Kidney (tissue), 13 donors: ENCODE measurements at regions not wholly inside any gene's neighbourhood (a gene's known extent, or its start where the extent isn't known, plus 50 kb on each side); places are given as distances from the start of the nearest gene placed in this dataset.
"Not testable (repeated sequence)": the region's sequence is repeated elsewhere in the genome, so short reads cannot be mapped to it uniquely, and the experiment has no call there.

Experiments used
- DNase-seq, 5 donors: peaks; one replicate each; pipeline ENCODE4 v3.0.0-alpha.2; 2013 to 2020
- FAIRE-seq: peaks from 2 replicates; lab custom pipeline; 2012; peaks lifted over from hg19 to GRCh38; lab: Jason Lieb, UNC
- H3K27ac ChIP-seq, 2 donors: one replicate each; pipeline ENCODE4 v1.7.0; 2013; ENCODE audit warnings: low read depth in 2 of 2, low read length in 2 of 2, inconsistent platforms in 1 of 2
- H3K27me3 ChIP-seq: one replicate; pipeline ENCODE4 v1.7.1; 2013; ENCODE audit warnings: low read length, inconsistent platforms; ENCODE audit not compliant: control insufficient read depth, insufficient read depth
- H3K36me3 ChIP-seq, 3 donors: one replicate each; pipeline versions ENCODE4 v1.7.0 to v1.7.1; 2013; ENCODE audit warnings: low read length in 3 of 3, control low read depth in 1 of 3, inconsistent platforms in 1 of 3; ENCODE audit not compliant: insufficient read depth in 3 of 3, control insufficient read depth in 2 of 3
- H3K4me1 ChIP-seq, 3 donors: one replicate each; pipeline versions ENCODE4 v1.7.0 to v1.7.1; 2013; ENCODE audit warnings: low read length in 3 of 3, inconsistent platforms in 1 of 3, low read depth in 1 of 3; ENCODE audit not compliant: control insufficient read depth in 2 of 3, insufficient read depth in 2 of 3
- H3K4me3 ChIP-seq, 3 donors: one replicate each; pipeline versions ENCODE4 v1.7.0 to v1.8.1; 2013; ENCODE audit warnings: low read length in 3 of 3, control low read depth in 1 of 3, inconsistent platforms in 1 of 3
- H3K9ac ChIP-seq, 3 donors: one replicate each; pipeline versions ENCODE4 v1.7.0 to v1.7.1; 2013; ENCODE audit warnings: low read length in 3 of 3, control low read depth in 1 of 3, inconsistent platforms in 1 of 3
- H3K9me3 ChIP-seq, 3 donors: one replicate each; pipeline versions ENCODE4 v1.7.0 to v1.7.1; 2013; ENCODE audit warnings: low read length in 3 of 3, control low read depth in 1 of 3, inconsistent platforms in 1 of 3; ENCODE audit not compliant: control insufficient read depth in 2 of 3, insufficient read depth in 1 of 3
- CTCF ChIP-seq: IDR thresholded peaks from 3 replicates; pipeline ENCODE4 v1.5.1; 2012; ENCODE audit warnings: mild to moderate bottlenecking, moderate library complexity, borderline replicate concordance; ENCODE audit not compliant: insufficient read depth; ENCODE audit errors: extremely low read depth
- intact Hi-C: fragments of 100-400 bp; cut with DNase I; formaldehyde crosslinking; loops from one replicate; pipeline ENCODE4 v1.11.1; 2022
- donor health status: control.
- donor health status: control.
- donor health status: control.
- donor health status: control.
- donor health status: control.
- donor health status: DM: yes; HTN: yes; CAD: no.
- donor health status: Normal renal cell carcinoma (clear cell type).

- Histone ChIP-seq H3K4me1 (no peaks in the 10 kb centered on the region), H3K4me3 (no peak overlapping the region), H3K9me3 (no peaks in the 10 kb centered on the region), H3K27me3 (no peaks in the 10 kb centered on the region), H3K36me3 (no peaks in the 10 kb centered on the region), H3K9ac (no peak overlapping the region), H3K27ac (no peak overlapping the region)
- intact Hi-C loops, result no loop called here
- peak; percentile 13 for FAIRE-seq
- DNase-seq, result no peak
- no peak for TF ChIP-seq CTCF
These were observed 379.2 kb upstream of the ADAMTS5 start for GRCh38 chr21:27346041-27346448.

- no peak overlapping the region for H3K4me3 ChIP-seq
- H3K4me1 ChIP-seq, result no peaks in the 10 kb centered on the region
- no peak overlapping the region for H3K9ac ChIP-seq
- H3K27ac ChIP-seq, result no peak overlapping the region
- H3K9me3 ChIP-seq, result no peaks in the 10 kb centered on the region
- intact Hi-C loops, result no loop called here
- FAIRE-seq (no peak), DNase-seq (peak in 1 of 5 donors; percentile 10)
- H3K36me3 ChIP-seq, result no peaks in the 10 kb centered on the region
- TF ChIP-seq CTCF, result no peak
- no peaks in the 10 kb centered on the region for H3K27me3 ChIP-seq
These were observed 373.0 kb upstream of the ADAMTS5 start for GRCh38 chr21:27339902-27340301.

GRCh38 chr21:27338007-27338406, 371.1 kb upstream of the ADAMTS5 start:
- DNase-seq, H3K36me3 ChIP-seq, H3K9ac ChIP-seq, H3K27me3 ChIP-seq, H3K9me3 ChIP-seq, H3K4me1 ChIP-seq, H3K4me3 ChIP-seq, H3K27ac ChIP-seq, intact Hi-C loops, FAIRE-seq: not testable (repeated sequence)

GRCh38 chr21:27333096-27333495, 366.2 kb upstream of the ADAMTS5 start:
- FAIRE-seq (no peak), DNase-seq (no peak)
- Histone ChIP-seq H3K36me3 (no peaks in the 10 kb centered on the region), H3K9me3 (no peaks in the 10 kb centered on the region), H3K4me3 (no peak overlapping the region), H3K27me3 (no peaks in the 10 kb centered on the region), H3K4me1 (no peaks in the 10 kb centered on the region), H3K9ac (no peak overlapping the region), H3K27ac (no peak overlapping the region)
- intact Hi-C loops, result no loop called here
- no peak for TF ChIP-seq CTCF
